Suprapubic skin (tissue), 4 donors: ENCODE measurements at regions not wholly inside any gene's neighbourhood (a gene's known extent, or its start where the extent isn't known, plus 50 kb on each side); places are given as distances from the start of the nearest gene placed in this dataset.

Experiments used
- POLR2A ChIP-seq, 2 donors: fragments of 450-650 bp; IDR thresholded peaks; one replicate each; pipeline ENCODE4 v1.6.1; 2017; ENCODE audit warnings: antibody characterized with exemption in 2 of 2, mild to moderate bottlenecking in 2 of 2, moderate library complexity in 2 of 2
- POLR2AphosphoS5 ChIP-seq, 3 donors: sonication (generic); formaldehyde crosslinking; IDR thresholded peaks; one replicate each; pipeline ENCODE4 v1.6.1; 2017; ENCODE audit warnings: antibody characterized with exemption in 3 of 3
- TF ChIP-seq, protein P1 (sequence below), 2 donors: fragments of 200-600 bp in 1 of 2; fragments of 450-650 bp in 1 of 2; sonication (generic) in 1 of 2; IDR thresholded peaks; one replicate each; pipeline ENCODE4 v1.5.1; 2016 to 2019; ENCODE audit warnings: antibody characterized with exemption in 2 of 2, mild to moderate bottlenecking in 1 of 2, moderate library complexity in 1 of 2

GRCh38 chr17:79272220-79272619 lies 197.6 kb downstream of the ENGASE start:
- TF ChIP-seq POLR2A (IDR thresholded peaks at IDR 0.05) = no peak
- TF ChIP-seq POLR2AphosphoS5 (IDR thresholded peaks at IDR 0.05) = no peak
- TF ChIP-seq, protein P1, sequence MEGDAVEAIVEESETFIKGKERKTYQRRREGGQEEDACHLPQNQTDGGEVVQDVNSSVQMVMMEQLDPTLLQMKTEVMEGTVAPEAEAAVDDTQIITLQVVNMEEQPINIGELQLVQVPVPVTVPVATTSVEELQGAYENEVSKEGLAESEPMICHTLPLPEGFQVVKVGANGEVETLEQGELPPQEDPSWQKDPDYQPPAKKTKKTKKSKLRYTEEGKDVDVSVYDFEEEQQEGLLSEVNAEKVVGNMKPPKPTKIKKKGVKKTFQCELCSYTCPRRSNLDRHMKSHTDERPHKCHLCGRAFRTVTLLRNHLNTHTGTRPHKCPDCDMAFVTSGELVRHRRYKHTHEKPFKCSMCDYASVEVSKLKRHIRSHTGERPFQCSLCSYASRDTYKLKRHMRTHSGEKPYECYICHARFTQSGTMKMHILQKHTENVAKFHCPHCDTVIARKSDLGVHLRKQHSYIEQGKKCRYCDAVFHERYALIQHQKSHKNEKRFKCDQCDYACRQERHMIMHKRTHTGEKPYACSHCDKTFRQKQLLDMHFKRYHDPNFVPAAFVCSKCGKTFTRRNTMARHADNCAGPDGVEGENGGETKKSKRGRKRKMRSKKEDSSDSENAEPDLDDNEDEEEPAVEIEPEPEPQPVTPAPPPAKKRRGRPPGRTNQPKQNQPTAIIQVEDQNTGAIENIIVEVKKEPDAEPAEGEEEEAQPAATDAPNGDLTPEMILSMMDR (IDR thresholded peaks at IDR 0.05) = no peak
